ENCODE measurements at regions not wholly inside any gene's neighbourhood (a gene's known extent, or its start where the extent isn't known, plus 50 kb on each side); places are given as distances from the start of the nearest gene placed in this dataset.

DNA sequence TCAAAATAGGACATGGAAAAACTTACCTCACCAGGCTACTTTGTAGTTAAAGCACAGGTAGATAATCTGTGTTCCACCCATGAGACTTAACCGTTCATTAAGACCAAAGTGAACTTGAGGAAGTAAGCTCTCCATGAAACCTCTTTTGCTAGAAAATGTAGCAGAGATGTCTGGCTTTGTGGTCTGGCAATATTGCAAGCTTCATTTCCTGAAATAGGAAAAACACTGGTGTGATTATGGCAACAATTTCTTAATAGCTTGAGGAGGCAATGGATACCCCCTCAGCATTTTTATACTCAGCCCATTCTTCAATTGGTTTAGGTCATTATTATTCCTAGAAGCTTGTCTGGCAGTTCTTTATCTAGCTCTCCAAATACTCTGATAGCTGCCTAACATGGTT, 957.3 kb downstream of the IGSF11 start:
- TF ChIP-seq GATA3 (IDR thresholded peaks at IDR 0.05; ENCODE audit: low read depth, low read length), result no peak
- no peak for TF ChIP-seq GATA2 (IDR thresholded peaks at IDR 0.05; ENCODE audit: low read depth, low read length)
